ENCODE measurements at regions not wholly inside any gene's neighbourhood (a gene's known extent, or its start where the extent isn't known, plus 50 kb on each side); places are given as distances from the start of the nearest gene placed in this dataset.

DNA sequence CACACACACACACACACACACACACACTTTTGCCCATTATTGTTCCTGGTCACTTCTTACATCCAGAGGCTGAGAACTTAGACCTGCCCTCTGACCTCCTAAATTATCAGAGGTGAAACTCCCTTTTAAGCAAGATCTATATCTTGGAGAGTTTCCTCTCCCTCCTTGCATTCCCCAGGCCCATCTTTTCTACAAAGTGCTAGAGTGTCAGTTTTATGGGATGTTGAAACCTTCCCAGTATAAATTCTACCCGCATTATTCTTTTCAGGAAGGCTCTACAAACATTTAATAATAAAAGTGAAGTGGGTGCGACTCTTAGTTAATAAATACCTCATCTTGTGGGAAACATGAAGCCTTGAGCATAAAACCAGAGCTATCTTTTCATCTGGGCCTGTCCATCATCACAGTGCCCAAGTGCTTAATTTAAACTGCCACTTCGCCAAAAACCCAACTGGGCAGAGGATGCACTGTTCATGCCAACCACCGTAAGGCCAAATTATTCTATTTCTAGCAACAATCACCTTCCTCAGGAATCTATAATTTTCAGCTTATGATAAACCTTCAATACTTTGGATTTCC, 458.2 kb upstream of the RUNX1 start:
- Histone ChIP-seq H3K4me1 (peaks cover 0 to 58% (median 0%) of the 10 kb centered on the region in 9 donors), H3K27me3 (peaks cover 0 to 44% (median 20%) of the 10 kb centered on the region in 7 donors), H3K27ac (peak overlapping the region in 1 of 10 donors; percentile 85), H3K4me3 (no peak overlapping the region), H3K36me3 (no peaks in the 10 kb centered on the region), H3K9me3 (no peaks in the 10 kb centered on the region)
- no peak for ATAC-seq
- no peak for TF ChIP-seq CTCF (IDR thresholded peaks at IDR 0.05)
- WGBS, 2 donors: 70 to 73% methylated on average over 4 of the region's 4 CpGs
- intact Hi-C loops (cut with DNase I): loop anchor here in 3 of 10 donors (5.0 to 10.0 kb wide), 2 partner anchors 615 to 762 kb away; no protein-coding TSS in a partner anchor
- DNase-seq: no peak

DNA sequence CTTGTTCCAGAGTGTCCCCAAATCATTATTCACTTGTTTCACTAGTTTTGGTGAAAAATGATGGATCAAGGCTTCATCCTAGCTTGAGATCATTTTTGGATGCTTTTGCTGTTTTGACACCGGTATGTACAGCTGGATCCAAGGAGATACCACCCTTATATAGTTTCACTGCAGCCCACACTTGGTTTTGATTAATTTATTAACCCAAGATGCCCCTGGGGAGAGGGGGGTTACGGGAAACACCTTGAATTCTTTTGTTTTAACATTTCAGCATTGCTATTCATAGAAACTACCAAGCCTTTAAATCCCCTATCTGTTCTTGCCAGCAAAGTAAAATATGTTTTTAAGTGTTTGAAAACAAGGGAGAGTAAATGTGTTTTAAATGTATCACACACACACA, 457.7 kb upstream of the RUNX1 start:
- no peak overlapping the region for H3K27ac ChIP-seq
- H3K9me3 ChIP-seq: no peaks in the 10 kb centered on the region
- WGBS, 2 donors: 47 to 51% methylated on average over 2 of the region's 2 CpGs
- no peaks in the 10 kb centered on the region for H3K36me3 ChIP-seq
- peaks cover 0 to 49% (median 20%) of the 10 kb centered on the region in 7 donors for H3K27me3 ChIP-seq
- DNase-seq (no peak), ATAC-seq (no peak)
- intact Hi-C loops (cut with DNase I): loop anchor here in 3 of 10 donors (5.0 to 10.0 kb wide), 2 partner anchors 614 to 762 kb away; no protein-coding TSS in a partner anchor
- no peak overlapping the region for H3K4me3 ChIP-seq
- peaks cover 0 to 58% (median 0%) of the 10 kb centered on the region in 9 donors for H3K4me1 ChIP-seq
- no peak for TF ChIP-seq CTCF (IDR thresholded peaks at IDR 0.05)

- ATAC-seq (no peak), DNase-seq (no peak)
- WGBS, 2 donors: 22 to 26% methylated on average over 3 of the region's 3 CpGs
- no peak overlapping the region for H3K4me3 ChIP-seq
- H3K36me3 ChIP-seq: no peaks in the 10 kb centered on the region
- intact Hi-C loops (cut with DNase I): loop anchor here in 3 of 10 donors (5.0 to 10.0 kb wide), 2 partner anchors 614 to 762 kb away; no protein-coding TSS in a partner anchor
- peaks cover 0 to 58% (median 0%) of the 10 kb centered on the region in 9 donors for H3K4me1 ChIP-seq
- TF ChIP-seq CTCF (IDR thresholded peaks at IDR 0.05): no peak
- no peaks in the 10 kb centered on the region for H3K9me3 ChIP-seq
- H3K27ac ChIP-seq: no peak overlapping the region
- H3K27me3 ChIP-seq: peaks cover 0 to 53% (median 20%) of the 10 kb centered on the region in 7 donors
These were observed 457.2 kb upstream of the RUNX1 start for GRCh38 chr21:35506352-35506751.

- ATAC-seq: no peak
- WGBS, 2 donors: 54 to 59% methylated on average over 5 of the region's 5 CpGs
These were observed 455.9 kb upstream of the RUNX1 start for GRCh38 chr21:35504951-35505466.

More at GRCh38 chr21:35504951-35505466, 455.9 kb upstream of the RUNX1 start:
- Histone ChIP-seq H3K27me3 (peaks cover 0 to 53% (median 22%) of the 10 kb centered on the region in 7 donors), H3K27ac (peak overlapping the region in 2 of 10 donors; percentile 79 to 84), H3K4me3 (no peak overlapping the region), H3K9me3 (no peaks in the 10 kb centered on the region), H3K4me1 (peaks cover 0 to 58% (median 0%) of the 10 kb centered on the region in 9 donors), H3K36me3 (no peaks in the 10 kb centered on the region)
- DNase-seq: no peak
- TF ChIP-seq CTCF (IDR thresholded peaks at IDR 0.05): no peak
- intact Hi-C loops (cut with DNase I): loop anchor here in 3 of 10 donors (5.0 to 10.0 kb wide), 2 partner anchors 613 to 760 kb away; no protein-coding TSS in a partner anchor

Data from heart right ventricle (tissue), 16 donors.